HUES64 (cell line): ENCODE measurements at regions not wholly inside any gene's neighbourhood (a gene's known extent, or its start where the extent isn't known, plus 50 kb on each side); places are given as distances from the start of the nearest gene placed in this dataset.

Experiments
- H3K27ac ChIP-seq: 2 replicates; pipeline ENCODE4 v1.7.0; 2013; ENCODE audit warnings: low read depth, low read length, inconsistent platforms
- H3K27me3 ChIP-seq: 2 replicates; pipeline ENCODE4 v1.6.1; 2013; ENCODE audit warnings: mild to moderate bottlenecking, low read length; ENCODE audit not compliant: insufficient read depth
- H3K36me3 ChIP-seq: 2 replicates; pipeline ENCODE4 v1.6.1; 2013; ENCODE audit warnings: mild to moderate bottlenecking, low read length; ENCODE audit not compliant: insufficient read depth
- H3K4me1 ChIP-seq: 2 replicates; pipeline ENCODE4 v1.6.1; 2013; ENCODE audit warnings: mild to moderate bottlenecking, low read length, moderate library complexity; ENCODE audit not compliant: insufficient read depth
- H3K4me3 ChIP-seq: 2 replicates; pipeline ENCODE4 v1.5.1; 2013; ENCODE audit warnings: mild to moderate bottlenecking, low read length, moderate library complexity
- H3K9ac ChIP-seq: 2 replicates; pipeline ENCODE4 v1.6.1; 2013; ENCODE audit warnings: mild to moderate bottlenecking, low read depth, low read length
- H3K9me3 ChIP-seq: 2 replicates; pipeline ENCODE4 v1.6.1; 2013; ENCODE audit warnings: low read depth, low read length; ENCODE audit not compliant: insufficient read depth
- WGBS: fragments of 150-250, 120-280 bp; methylation state at CpG from one replicate; pipeline ENCODE4 v1.1.7; 2013; ENCODE audit warnings: missing lambda C conversion rate; 5-methylcytosine and 5-hydroxymethylcytosine counted together

DNA sequence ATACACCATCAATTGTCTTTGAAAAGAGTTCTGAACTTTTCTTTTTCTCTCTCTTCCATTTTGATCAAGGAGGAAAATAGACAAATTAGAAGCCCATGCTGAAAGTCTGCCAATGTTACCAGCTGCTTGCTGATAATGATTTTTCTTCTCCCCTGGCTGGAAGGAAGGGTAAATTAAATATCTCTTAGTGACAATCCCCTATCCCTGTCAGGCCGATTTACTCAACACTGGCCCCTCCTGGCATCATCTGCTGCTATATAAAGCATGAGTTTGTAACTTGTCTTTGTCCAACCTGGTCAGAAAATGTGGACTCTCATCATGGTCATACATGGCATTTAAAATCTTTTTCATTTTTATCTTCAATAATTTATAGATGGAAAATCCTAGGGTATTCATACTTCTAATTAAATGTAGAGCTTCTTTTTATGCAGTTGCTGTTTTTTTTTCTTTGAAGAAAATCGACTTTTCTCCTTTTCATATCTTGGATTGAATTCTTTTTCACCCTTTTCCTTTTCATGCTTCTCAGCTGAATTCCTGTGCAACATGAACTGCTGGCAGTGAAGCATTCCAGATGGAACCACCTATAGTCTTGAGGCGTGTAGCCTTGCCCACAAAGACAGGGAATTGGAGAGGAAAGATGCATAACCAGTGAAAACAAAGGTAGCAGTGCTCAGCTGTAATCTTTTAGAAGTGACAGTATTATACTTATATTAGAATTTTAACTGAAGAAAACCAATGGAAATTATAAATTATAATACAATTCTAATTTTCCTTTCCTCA, 214.7 kb upstream of the PTGFR start:
- Histone ChIP-seq H3K9ac (no peak overlapping the region), H3K4me1 (no peaks in the 10 kb centered on the region), H3K27ac (no peak overlapping the region), H3K36me3 (no peaks in the 10 kb centered on the region), H3K4me3 (no peak overlapping the region), H3K9me3 (no peaks in the 10 kb centered on the region), H3K27me3 (peaks cover 26% of the 10 kb centered on the region)
- WGBS = 88% methylated on average over 3 of the region's 3 CpGs

DNA sequence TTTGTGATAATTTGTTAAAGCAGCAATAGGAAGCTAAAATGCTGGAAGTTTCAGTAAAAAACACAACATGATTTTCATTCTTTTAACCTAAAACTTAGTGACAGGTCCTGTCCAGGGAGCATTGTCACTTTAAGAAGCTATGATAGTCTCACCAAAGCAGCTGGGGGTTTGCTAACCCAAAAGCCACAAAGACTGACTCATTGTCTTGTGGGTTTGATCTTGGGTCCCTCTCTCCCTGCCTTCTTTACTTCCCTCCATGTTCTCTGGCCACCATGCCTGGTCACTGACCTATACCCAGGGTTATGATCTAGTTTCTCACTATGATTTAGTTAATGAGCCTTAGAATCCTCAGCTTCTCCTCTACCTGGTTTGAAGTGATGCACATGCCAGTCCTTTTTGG, 213.5 kb upstream of the PTGFR start:
- Histone ChIP-seq H3K27ac (no peak overlapping the region), H3K27me3 (peaks cover 18% of the 10 kb centered on the region), H3K9me3 (no peaks in the 10 kb centered on the region), H3K9ac (no peak overlapping the region), H3K36me3 (no peaks in the 10 kb centered on the region), H3K4me1 (no peaks in the 10 kb centered on the region), H3K4me3 (no peak overlapping the region)

DNA sequence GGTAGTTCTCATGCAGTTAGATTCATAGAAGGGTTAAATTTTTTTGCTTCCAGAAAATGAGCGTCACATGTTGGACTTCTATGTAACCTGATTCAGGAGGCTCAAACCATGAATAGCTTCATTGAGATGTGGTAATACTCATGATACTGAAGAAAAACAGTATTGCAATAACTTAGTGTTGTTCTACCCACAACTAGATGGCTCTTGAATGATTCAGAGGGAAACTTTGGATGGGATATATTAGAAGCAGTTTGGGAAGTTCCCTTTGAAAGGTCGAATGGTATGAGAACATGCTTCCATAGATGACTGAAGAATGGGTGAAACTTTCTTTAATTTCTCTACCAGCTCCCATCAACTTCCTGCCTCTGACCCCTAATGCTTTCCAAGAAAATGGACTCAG, 211.7 kb upstream of the PTGFR start:
- Histone ChIP-seq H3K27me3 (peaks cover 10% of the 10 kb centered on the region; the same call in 1 of the 2 replicates), H3K9me3 (no peaks in the 10 kb centered on the region), H3K36me3 (no peaks in the 10 kb centered on the region), H3K9ac (no peak overlapping the region), H3K4me3 (no peak overlapping the region), H3K4me1 (no peaks in the 10 kb centered on the region), H3K27ac (no peak overlapping the region)
- WGBS = 87% methylated on average over 1 of the region's 2 CpGs

DNA sequence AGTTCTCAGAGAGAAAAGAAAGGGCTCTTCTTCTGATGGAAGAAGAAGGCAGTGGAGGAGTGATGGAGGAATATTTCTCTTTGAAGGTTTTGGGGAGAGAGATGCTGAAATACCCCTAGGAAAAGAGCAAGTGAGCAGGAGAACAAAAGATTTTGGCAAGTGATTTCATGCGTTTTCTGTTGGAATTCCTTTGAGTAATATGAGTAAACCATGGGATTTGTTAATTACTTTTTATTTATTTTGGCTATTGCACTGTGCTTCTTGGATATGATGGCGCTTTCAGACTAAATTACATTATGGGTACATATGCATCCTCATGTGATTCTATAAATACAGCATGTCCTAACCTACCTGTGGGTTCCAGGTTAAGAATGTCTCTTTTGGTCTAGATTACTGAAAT, 210.1 kb upstream of the PTGFR start:
- Histone ChIP-seq H3K4me3 (no peak overlapping the region), H3K9me3 (no peaks in the 10 kb centered on the region), H3K27ac (no peak overlapping the region), H3K9ac (no peak overlapping the region), H3K27me3 (0 out of 2 replicates have a peak, but pooled peaks cover 2% of the 10 kb centered on the region), H3K4me1 (no peaks in the 10 kb centered on the region), H3K36me3 (no peaks in the 10 kb centered on the region)
- 75% methylated on average over 1 of the region's 2 CpGs for WGBS

DNA sequence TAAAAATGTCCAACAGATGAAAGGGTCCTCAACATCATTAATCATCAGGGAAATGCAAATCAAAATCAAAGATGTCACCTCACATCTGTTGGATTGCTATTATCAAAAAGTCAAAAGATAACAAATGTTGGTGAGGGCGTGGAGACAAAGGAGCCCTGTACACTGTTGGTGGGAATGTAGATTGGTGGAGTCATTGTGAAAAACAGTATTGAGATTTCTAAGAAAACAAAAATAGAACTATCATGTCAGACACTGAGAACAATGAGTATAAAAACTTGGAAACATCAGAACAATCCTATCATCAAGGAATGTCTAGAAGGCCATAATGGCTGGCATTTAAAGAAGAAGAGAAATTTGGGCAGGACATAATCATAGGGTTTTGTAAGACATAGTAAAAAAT, 209.2 kb upstream of the PTGFR start:
- no CpG with 5 or more reads among the region's 1 CpG for WGBS
- no peaks in the 10 kb centered on the region for H3K4me1 ChIP-seq
- H3K4me3 ChIP-seq = no peak overlapping the region
- H3K27ac ChIP-seq = no peak overlapping the region
- H3K27me3 ChIP-seq = 0 out of 2 replicates have a peak, but pooled peaks cover 2% of the 10 kb centered on the region
- no peaks in the 10 kb centered on the region for H3K9me3 ChIP-seq
- no peak overlapping the region for H3K9ac ChIP-seq
- no peaks in the 10 kb centered on the region for H3K36me3 ChIP-seq

DNA sequence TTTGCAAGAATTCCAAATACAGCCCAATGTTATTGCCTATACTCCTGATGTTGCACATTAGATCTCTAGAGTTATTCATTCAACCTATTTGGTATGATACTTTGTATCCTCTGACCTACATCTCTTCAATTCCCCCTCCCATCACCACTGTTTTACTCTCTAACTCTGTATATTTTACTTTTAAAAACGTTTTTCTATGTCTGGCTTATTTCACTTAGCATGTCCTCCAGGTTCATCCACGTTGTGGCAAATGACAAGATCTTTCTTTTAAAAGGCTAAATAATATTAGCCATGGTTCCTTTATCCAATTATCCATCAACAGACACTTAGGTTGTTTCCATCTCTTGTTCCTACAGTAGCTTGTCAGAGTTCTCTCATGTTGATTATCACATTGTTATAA, 207.1 kb upstream of the PTGFR start:
- WGBS = 37% methylated on average over 2 of the region's 2 CpGs
- Histone ChIP-seq H3K27me3 (0 out of 2 replicates have a peak, but pooled peaks cover 2% of the 10 kb centered on the region), H3K9ac (no peak overlapping the region), H3K9me3 (no peaks in the 10 kb centered on the region), H3K27ac (no peak overlapping the region), H3K4me1 (no peaks in the 10 kb centered on the region), H3K4me3 (no peak overlapping the region), H3K36me3 (no peaks in the 10 kb centered on the region)

DNA sequence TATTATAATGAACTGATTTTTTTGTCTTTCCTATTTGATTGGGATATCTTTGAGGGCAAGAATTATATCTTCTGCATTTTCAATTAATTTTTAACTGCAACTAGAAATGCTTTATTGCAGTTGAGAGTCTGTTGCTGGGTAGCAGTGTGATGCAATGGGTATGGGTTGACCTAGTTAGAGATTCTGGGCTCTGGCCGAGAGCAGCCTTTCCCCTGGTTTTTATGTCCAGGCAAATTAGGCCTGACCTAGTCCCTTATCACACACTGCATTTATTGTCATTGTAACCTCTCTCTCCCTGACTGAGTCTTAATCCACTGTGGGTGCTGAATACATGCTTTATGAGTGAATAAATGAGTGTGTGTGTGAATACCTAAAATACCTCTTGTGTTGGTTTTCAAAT, 206.4 kb upstream of the PTGFR start:
- no peak overlapping the region for H3K9ac ChIP-seq
- no peaks in the 10 kb centered on the region for H3K36me3 ChIP-seq
- H3K9me3 ChIP-seq = no peaks in the 10 kb centered on the region
- H3K27ac ChIP-seq = no peak overlapping the region
- 0 out of 2 replicates have a peak, but pooled peaks cover 2% of the 10 kb centered on the region for H3K27me3 ChIP-seq
- no peaks in the 10 kb centered on the region for H3K4me1 ChIP-seq
- H3K4me3 ChIP-seq = no peak overlapping the region
- WGBS = 94% methylated on average over 1 of the region's 1 CpG

DNA sequence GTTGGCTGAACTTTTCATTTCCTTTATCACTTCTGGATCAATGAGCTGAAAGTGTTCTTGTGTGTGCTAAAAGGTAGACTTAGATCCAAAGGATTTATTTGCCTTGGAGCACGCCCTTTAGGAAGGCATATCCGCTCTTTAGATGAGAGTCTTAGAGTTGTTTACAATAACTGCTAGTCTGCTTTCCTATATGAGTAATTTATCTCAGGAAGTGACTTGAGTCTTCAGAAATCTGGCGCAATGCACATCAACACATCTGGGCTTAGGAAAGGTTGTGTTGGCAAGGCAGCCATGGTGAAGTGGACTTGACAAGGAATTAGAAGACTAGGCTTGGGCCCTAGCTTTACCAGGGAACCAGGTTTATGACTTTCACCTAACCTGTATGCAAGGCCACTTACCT, 204.1 kb upstream of the PTGFR start:
- Histone ChIP-seq H3K36me3 (no peaks in the 10 kb centered on the region), H3K4me3 (no peak overlapping the region), H3K27ac (no peak overlapping the region), H3K27me3 (no peaks in the 10 kb centered on the region), H3K9ac (no peak overlapping the region), H3K9me3 (no peaks in the 10 kb centered on the region), H3K4me1 (no peaks in the 10 kb centered on the region)
- 93% methylated on average over 3 of the region's 3 CpGs for WGBS

DNA sequence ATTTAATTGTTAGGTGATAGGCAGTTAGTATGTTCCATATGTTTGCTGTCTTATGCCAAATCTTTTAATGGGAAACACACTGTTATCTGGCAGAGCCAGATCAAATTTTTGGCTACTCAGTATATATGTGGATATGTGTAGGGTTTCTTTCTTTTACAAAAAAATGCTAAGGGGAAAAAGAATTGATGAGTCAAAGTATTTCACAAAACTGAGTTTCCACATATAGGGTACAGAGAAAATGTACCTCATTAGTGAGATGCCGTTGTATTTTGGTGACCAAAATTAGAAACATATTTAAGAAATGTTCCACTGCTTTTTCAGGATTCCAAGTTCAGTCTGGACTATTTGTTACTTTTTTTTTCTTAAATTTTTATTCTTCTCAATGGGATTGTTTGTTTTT, 201.2 kb upstream of the PTGFR start:
- 100% methylated on average over 1 of the region's 1 CpG for WGBS
- Histone ChIP-seq H3K4me3 (no peak overlapping the region), H3K9ac (no peak overlapping the region)

DNA sequence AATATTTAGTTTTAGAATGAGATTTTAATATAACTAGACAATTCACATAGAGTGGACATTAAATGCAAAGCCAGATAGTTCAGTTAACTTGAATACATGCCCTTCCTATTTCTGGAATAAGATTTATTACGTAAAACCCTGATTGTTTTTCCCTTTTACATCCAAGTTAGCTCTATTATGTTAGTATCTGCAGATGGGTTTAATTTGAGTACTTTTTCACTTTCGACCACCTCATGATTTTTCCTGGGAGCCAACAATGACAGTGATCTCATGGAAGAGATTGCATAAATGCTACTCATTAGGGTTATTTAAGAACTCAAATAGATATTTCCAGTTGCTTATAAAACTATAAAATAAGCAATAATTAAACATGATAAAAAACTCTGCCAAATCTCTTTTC, 199.4 kb upstream of the PTGFR start:
- no peak overlapping the region for H3K9ac ChIP-seq
- H3K27me3 ChIP-seq = no peaks in the 10 kb centered on the region
- no peaks in the 10 kb centered on the region for H3K4me1 ChIP-seq
- no peak overlapping the region for H3K27ac ChIP-seq
- 100% methylated on average over 1 of the region's 2 CpGs for WGBS
- no peaks in the 10 kb centered on the region for H3K36me3 ChIP-seq
- no peak overlapping the region for H3K4me3 ChIP-seq
- no peaks in the 10 kb centered on the region for H3K9me3 ChIP-seq

More for the DNA sequence above, 201.2 kb upstream of the PTGFR start:
- Histone ChIP-seq H3K36me3 (no peaks in the 10 kb centered on the region), H3K4me1 (no peaks in the 10 kb centered on the region), H3K27me3 (no peaks in the 10 kb centered on the region), H3K9me3 (no peaks in the 10 kb centered on the region), H3K27ac (no peak overlapping the region)

DNA sequence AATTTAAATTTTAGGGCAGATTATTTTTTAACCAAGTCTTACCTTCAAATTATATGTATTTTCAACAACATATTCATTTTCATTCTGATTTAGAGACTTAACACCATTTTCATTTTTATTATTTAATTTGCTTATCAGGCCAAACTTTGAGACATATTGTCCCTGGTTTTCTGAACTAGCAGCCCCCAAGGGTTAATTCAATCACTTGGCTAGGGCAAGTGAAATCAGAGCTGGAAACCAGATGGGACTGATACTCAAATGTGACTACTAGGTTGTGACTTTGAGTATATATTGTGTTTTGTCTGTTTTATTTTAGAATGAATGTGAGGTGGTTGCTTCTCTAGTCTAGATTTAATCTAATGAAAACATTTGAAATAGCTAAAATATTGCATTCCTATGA, 198.9 kb upstream of the PTGFR start:
- no peaks in the 10 kb centered on the region for H3K4me1 ChIP-seq

DNA sequence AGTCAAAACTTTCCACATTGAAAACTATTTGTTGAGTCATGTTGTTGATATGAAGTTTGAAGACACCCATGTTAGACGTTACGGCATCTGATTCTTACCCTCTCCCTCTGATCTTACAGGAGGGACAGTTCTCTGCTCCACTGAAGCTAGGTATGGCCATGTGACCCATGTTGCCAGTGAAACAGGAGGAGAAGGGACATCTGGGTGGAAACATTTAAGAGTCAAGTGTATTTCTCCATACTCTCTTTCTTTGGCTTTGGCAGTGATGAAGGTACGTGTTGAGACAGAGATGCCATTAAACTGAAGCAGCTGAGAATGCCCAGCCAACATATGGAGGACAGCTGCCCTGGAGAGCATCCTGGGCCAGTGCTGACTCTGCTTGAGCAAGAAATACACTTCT, 198.4 kb upstream of the PTGFR start:
- Histone ChIP-seq H3K4me3 (no peak overlapping the region), H3K36me3 (no peaks in the 10 kb centered on the region), H3K4me1 (no peaks in the 10 kb centered on the region), H3K27ac (no peak overlapping the region), H3K27me3 (no peaks in the 10 kb centered on the region), H3K9ac (no peak overlapping the region), H3K9me3 (no peaks in the 10 kb centered on the region)
- 95% methylated on average over 3 of the region's 3 CpGs for WGBS

More for the DNA sequence above, 198.9 kb upstream of the PTGFR start:
- no peak overlapping the region for H3K27ac ChIP-seq
- no peaks in the 10 kb centered on the region for H3K36me3 ChIP-seq
- no peaks in the 10 kb centered on the region for H3K27me3 ChIP-seq
- H3K9ac ChIP-seq = no peak overlapping the region
- H3K9me3 ChIP-seq = no peaks in the 10 kb centered on the region
- H3K4me3 ChIP-seq = no peak overlapping the region
